Liver (tissue), 8 donors: ENCODE measurements at regions not wholly inside any gene's neighbourhood (a gene's known extent, or its start where the extent isn't known, plus 50 kb on each side); places are given as distances from the start of the nearest gene placed in this dataset.

Experiments used
- DNase-seq: peaks from one replicate; pipeline ENCODE4 v3.0.0-alpha.2; 2017; ENCODE audit warnings: low spot score
- H3K27ac ChIP-seq, 2 donors: one replicate each; pipeline ENCODE4 v1.7.0; 2013; ENCODE audit warnings: inconsistent platforms in 2 of 2, low read length in 2 of 2, control low read depth in 1 of 2, low read depth in 1 of 2, mild to moderate bottlenecking in 1 of 2
- H3K27me3 ChIP-seq, 4 donors: one replicate each; pipeline versions ENCODE4 v1.6.1 to v1.7.0; 2013; ENCODE audit warnings: low read length in 3 of 4, inconsistent platforms in 1 of 4, mild to moderate bottlenecking in 1 of 4, moderate library complexity in 1 of 4; ENCODE audit not compliant: control insufficient read depth in 4 of 4, insufficient read depth in 4 of 4
- H3K36me3 ChIP-seq, 4 donors: one replicate each; pipeline versions ENCODE4 v1.6.1 to v1.7.0; 2013; ENCODE audit warnings: low read length in 3 of 4, mild to moderate bottlenecking in 3 of 4, low read depth in 1 of 4, moderate library complexity in 1 of 4; ENCODE audit not compliant: control insufficient read depth in 4 of 4, insufficient read depth in 3 of 4
- H3K4me1 ChIP-seq, 4 donors: one replicate each; pipeline versions ENCODE4 v1.6.1 to v1.7.0; 2013; ENCODE audit warnings: low read length in 3 of 4, mild to moderate bottlenecking in 3 of 4, moderate library complexity in 1 of 4; ENCODE audit not compliant: control insufficient read depth in 4 of 4, insufficient read depth in 4 of 4
- H3K4me3 ChIP-seq, 3 donors: one replicate each; pipeline versions ENCODE4 v1.6.1 to v1.7.0; 2013; ENCODE audit warnings: low read length in 3 of 3, control low read depth in 1 of 3, low read depth in 1 of 3, mild to moderate bottlenecking in 1 of 3
- H3K9ac ChIP-seq, 2 donors: one replicate each; pipeline ENCODE4 v1.7.0; 2013; ENCODE audit warnings: low read length in 2 of 2, mild to moderate bottlenecking in 2 of 2, moderate library complexity in 2 of 2, control low read depth in 1 of 2, low read depth in 1 of 2
- H3K9me3 ChIP-seq, 4 donors: one replicate each; pipeline versions ENCODE4 v1.6.1 to v1.7.0; 2013; ENCODE audit warnings: low read length in 3 of 4; ENCODE audit not compliant: control insufficient read depth in 4 of 4
- CTCF ChIP-seq: fragments of 150-350 bp; IDR thresholded peaks from 2 replicates; pipeline ENCODE4 v1.5.1; 2017; ENCODE audit warnings: improper control_type of control experiment, low read depth, low read length; ENCODE audit not compliant: missing input control
- EGR1 ChIP-seq, 2 donors: IDR thresholded peaks; 2 replicates each; pipeline ENCODE4 v1.6.1; 2016 to 2018; ENCODE audit warnings: antibody characterized with exemption in 2 of 2, low read depth in 2 of 2
- FOXA1 ChIP-seq: IDR thresholded peaks from 2 replicates; pipeline ENCODE4 v1.6.1; 2016; ENCODE audit warnings: antibody characterized with exemption
- FOXA2 ChIP-seq: IDR thresholded peaks from 2 replicates; pipeline ENCODE4 v1.6.1; 2016; ENCODE audit warnings: antibody characterized with exemption
- GABPA ChIP-seq, 2 donors: IDR thresholded peaks in 1 of 2; conservative IDR thresholded peaks in 1 of 2; 2 replicates each; pipeline ENCODE4 v1.6.1; 2016; ENCODE audit warnings: antibody characterized with exemption in 2 of 2, mild to moderate bottlenecking in 1 of 2, moderate library complexity in 1 of 2
- HNF4A ChIP-seq, 2 donors: conservative IDR thresholded peaks; 2 replicates each; pipeline ENCODE4 v1.6.1; 2016; ENCODE audit warnings: antibody characterized with exemption in 2 of 2, mild to moderate bottlenecking in 2 of 2
- HNF4G ChIP-seq: IDR thresholded peaks from 2 replicates; pipeline ENCODE4 v1.6.1; 2016; ENCODE audit warnings: antibody characterized with exemption
- JUND ChIP-seq, 2 donors: IDR thresholded peaks; 2 replicates each; pipeline ENCODE4 v1.6.1; 2016; ENCODE audit warnings: antibody characterized with exemption in 2 of 2
- MAX ChIP-seq: IDR thresholded peaks from 2 replicates; pipeline ENCODE4 v1.6.1; 2016; ENCODE audit warnings: antibody characterized with exemption
- NR2F2 ChIP-seq: IDR thresholded peaks from 2 replicates; pipeline ENCODE4 v1.6.1; 2016; ENCODE audit warnings: antibody characterized with exemption
- RAD21 ChIP-seq, 2 donors: IDR thresholded peaks; 2 replicates each; pipeline ENCODE4 v1.6.1; 2016; ENCODE audit warnings: antibody characterized with exemption in 2 of 2, mild to moderate bottlenecking in 2 of 2
- RXRA ChIP-seq, 2 donors: IDR thresholded peaks; 2 replicates each; pipeline ENCODE4 v1.6.1; 2017 to 2018; ENCODE audit warnings: antibody characterized with exemption in 2 of 2, mild to moderate bottlenecking in 1 of 2
- SP1 ChIP-seq: IDR thresholded peaks from 2 replicates; pipeline ENCODE4 v1.6.1; 2018; ENCODE audit warnings: antibody characterized with exemption, mild to moderate bottlenecking
- YY1 ChIP-seq: IDR thresholded peaks from 2 replicates; pipeline ENCODE4 v1.6.1; 2016; ENCODE audit warnings: antibody characterized with exemption, mild to moderate bottlenecking
- WGBS: extraction: QIAGEN DNeasy Blood & Tissue Kit; methylation state at CpG from one replicate; pipeline ENCODE4 v1.1.7; 2013; 5-methylcytosine and 5-hydroxymethylcytosine counted together
- TF ChIP-seq, protein P1 (sequence below): IDR thresholded peaks from 2 replicates; pipeline ENCODE4 v1.6.1; 2016; ENCODE audit warnings: antibody characterized with exemption
- TF ChIP-seq, protein P2 (sequence below): IDR thresholded peaks from 2 replicates; pipeline ENCODE4 v1.6.1; 2016; ENCODE audit warnings: antibody characterized with exemption, mild to moderate bottlenecking
- TF ChIP-seq, protein P3 (sequence below): IDR thresholded peaks from 2 replicates; pipeline ENCODE4 v1.6.1; 2016; ENCODE audit warnings: antibody characterized with exemption
- donor health status: healthy.
- donor health status: healthy.
- donor health status: healthy.
- donor health status: healthy.
- donor health status: healthy.

DNA sequence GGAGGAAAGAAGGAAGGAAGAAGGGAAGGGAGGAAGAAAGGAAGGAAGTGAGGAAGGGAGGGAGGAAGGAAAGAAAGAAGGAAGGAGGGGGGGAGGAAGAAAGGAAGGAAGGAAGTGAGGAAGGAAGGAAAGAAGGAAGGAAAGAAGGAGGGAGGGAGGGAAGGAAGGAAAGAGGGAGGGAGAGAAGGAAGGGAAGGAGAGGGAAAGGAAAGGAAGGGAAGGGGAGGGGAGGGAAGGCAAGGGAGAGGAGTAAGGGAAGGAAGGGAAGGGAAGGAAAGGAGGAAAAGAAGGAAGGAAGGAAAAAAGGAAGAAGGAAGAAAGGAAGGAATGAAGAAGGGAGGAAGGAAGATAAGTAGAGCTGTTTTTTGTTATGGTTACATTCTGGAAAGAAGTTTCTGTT lies 141.2 kb downstream of the LRRC3B start:
- TF ChIP-seq NR2F2 (no peak), EGR1 (IDR thresholded peaks at IDR 0.05; ENCODE audit: low read depth in 2 of 2) (no peak), HNF4G (no peak), CTCF (no peak), GABPA (IDR thresholded peaks at IDR 0.05 in 1 of 2, conservative IDR thresholded peaks at IDR 0.05 in 1 of 2) (no peak), SP1 (no peak), MAX (no peak), JUND (IDR thresholded peaks at IDR 0.05) (no peak), FOXA1 (no peak), HNF4A (conservative IDR thresholded peaks at IDR 0.05) (no peak), FOXA2 (no peak), RXRA (IDR thresholded peaks at IDR 0.05) (no peak)
- TF ChIP-seq, protein P1, sequence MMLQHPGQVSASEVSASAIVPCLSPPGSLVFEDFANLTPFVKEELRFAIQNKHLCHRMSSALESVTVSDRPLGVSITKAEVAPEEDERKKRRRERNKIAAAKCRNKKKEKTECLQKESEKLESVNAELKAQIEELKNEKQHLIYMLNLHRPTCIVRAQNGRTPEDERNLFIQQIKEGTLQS: no peak
- TF ChIP-seq, protein P2, sequence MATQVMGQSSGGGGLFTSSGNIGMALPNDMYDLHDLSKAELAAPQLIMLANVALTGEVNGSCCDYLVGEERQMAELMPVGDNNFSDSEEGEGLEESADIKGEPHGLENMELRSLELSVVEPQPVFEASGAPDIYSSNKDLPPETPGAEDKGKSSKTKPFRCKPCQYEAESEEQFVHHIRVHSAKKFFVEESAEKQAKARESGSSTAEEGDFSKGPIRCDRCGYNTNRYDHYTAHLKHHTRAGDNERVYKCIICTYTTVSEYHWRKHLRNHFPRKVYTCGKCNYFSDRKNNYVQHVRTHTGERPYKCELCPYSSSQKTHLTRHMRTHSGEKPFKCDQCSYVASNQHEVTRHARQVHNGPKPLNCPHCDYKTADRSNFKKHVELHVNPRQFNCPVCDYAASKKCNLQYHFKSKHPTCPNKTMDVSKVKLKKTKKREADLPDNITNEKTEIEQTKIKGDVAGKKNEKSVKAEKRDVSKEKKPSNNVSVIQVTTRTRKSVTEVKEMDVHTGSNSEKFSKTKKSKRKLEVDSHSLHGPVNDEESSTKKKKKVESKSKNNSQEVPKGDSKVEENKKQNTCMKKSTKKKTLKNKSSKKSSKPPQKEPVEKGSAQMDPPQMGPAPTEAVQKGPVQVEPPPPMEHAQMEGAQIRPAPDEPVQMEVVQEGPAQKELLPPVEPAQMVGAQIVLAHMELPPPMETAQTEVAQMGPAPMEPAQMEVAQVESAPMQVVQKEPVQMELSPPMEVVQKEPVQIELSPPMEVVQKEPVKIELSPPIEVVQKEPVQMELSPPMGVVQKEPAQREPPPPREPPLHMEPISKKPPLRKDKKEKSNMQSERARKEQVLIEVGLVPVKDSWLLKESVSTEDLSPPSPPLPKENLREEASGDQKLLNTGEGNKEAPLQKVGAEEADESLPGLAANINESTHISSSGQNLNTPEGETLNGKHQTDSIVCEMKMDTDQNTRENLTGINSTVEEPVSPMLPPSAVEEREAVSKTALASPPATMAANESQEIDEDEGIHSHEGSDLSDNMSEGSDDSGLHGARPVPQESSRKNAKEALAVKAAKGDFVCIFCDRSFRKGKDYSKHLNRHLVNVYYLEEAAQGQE: no peak
- TF ChIP-seq, protein P3, sequence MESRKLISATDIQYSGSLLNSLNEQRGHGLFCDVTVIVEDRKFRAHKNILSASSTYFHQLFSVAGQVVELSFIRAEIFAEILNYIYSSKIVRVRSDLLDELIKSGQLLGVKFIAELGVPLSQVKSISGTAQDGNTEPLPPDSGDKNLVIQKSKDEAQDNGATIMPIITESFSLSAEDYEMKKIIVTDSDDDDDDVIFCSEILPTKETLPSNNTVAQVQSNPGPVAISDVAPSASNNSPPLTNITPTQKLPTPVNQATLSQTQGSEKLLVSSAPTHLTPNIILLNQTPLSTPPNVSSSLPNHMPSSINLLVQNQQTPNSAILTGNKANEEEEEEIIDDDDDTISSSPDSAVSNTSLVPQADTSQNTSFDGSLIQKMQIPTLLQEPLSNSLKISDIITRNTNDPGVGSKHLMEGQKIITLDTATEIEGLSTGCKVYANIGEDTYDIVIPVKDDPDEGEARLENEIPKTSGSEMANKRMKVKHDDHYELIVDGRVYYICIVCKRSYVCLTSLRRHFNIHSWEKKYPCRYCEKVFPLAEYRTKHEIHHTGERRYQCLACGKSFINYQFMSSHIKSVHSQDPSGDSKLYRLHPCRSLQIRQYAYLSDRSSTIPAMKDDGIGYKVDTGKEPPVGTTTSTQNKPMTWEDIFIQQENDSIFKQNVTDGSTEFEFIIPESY: no peak
- no peaks in the 10 kb centered on the region for H3K36me3 ChIP-seq
- no peaks in the 10 kb centered on the region for H3K4me1 ChIP-seq

DNA sequence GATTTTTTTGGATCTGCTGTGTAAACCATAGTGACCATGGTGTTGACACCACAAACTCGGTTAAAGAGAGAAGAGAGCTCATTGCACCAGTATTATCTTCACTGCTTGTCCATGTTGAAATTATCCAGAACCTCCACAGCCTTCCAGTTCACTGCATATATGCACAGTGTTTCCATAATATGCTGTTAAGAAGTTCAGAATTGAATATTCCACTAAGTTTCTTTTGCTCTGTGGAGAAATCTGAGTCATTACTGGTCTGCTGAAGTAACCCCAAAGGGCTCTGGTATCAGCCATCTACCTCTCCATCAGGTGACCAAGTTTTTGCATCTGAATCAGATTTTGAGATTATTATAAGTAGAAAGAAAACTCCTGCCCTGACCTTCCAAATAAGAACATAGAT lies 143.5 kb downstream of the LRRC3B start:
- H3K4me3 ChIP-seq: no peak overlapping the region
- H3K4me1 ChIP-seq: no peaks in the 10 kb centered on the region
- no peak for DNase-seq
- no peak overlapping the region for H3K27ac ChIP-seq
- H3K27me3 ChIP-seq: peaks cover 0 to 2% (median 0%) of the 10 kb centered on the region in 4 donors
- H3K36me3 ChIP-seq: no peaks in the 10 kb centered on the region
- H3K9me3 ChIP-seq: no peaks in the 10 kb centered on the region
- 51% methylated on average over 1 of the region's 1 CpG for WGBS
- no peak overlapping the region for H3K9ac ChIP-seq
- TF ChIP-seq, protein P3: no peak
- TF ChIP-seq CTCF (no peak), MAX (no peak), YY1 (no peak), RAD21 (IDR thresholded peaks at IDR 0.05) (no peak), EGR1 (IDR thresholded peaks at IDR 0.05; ENCODE audit: low read depth in 2 of 2) (no peak), HNF4G (no peak), HNF4A (conservative IDR thresholded peaks at IDR 0.05) (no peak), NR2F2 (no peak)

More for the DNA sequence above, 141.2 kb downstream of the LRRC3B start:
- Histone ChIP-seq H3K4me3 (no peak overlapping the region), H3K9me3 (no peaks in the 10 kb centered on the region), H3K27ac (no peak overlapping the region), H3K9ac (no peak overlapping the region), H3K27me3 (peaks cover 0 to 2% (median 0%) of the 10 kb centered on the region in 4 donors)
- DNase-seq: no peak
